SJCRH30 (cell line): ENCODE measurements at regions not wholly inside any gene's neighbourhood (a gene's known extent, or its start where the extent isn't known, plus 50 kb on each side); places are given as distances from the start of the nearest gene placed in this dataset.

Experiments
- DNase-seq, 2 experiments: peaks; one replicate each; pipeline ENCODE4 v3.0.0-alpha.2; 2015 to 2020
- H3K27ac ChIP-seq: fragments of 250-450 bp; sonication (Bioruptor Pico); 2 replicates; pipeline ENCODE4 v1.5.1; 2020; ENCODE audit warnings: mild to moderate bottlenecking, moderate library complexity
- H3K27me3 ChIP-seq: fragments of 250-450 bp; sonication (Bioruptor Pico); 2 replicates; pipeline ENCODE4 v1.5.1; 2020; ENCODE audit warnings: mild to moderate bottlenecking, moderate library complexity
- H3K36me3 ChIP-seq: fragments of 250-450 bp; sonication (Bioruptor Pico); 2 replicates; pipeline ENCODE4 v1.5.1; 2020; ENCODE audit warnings: mild to moderate bottlenecking, moderate library complexity
- H3K4me1 ChIP-seq: fragments of 250-450 bp; sonication (Bioruptor Pico); 2 replicates; pipeline ENCODE4 v1.5.1; 2020; ENCODE audit warnings: mild to moderate bottlenecking, moderate library complexity
- H3K4me3 ChIP-seq: fragments of 250-450 bp; sonication (Bioruptor Pico); 2 replicates; pipeline ENCODE4 v1.5.1; 2020; ENCODE audit warnings: mild to moderate bottlenecking, moderate library complexity
- H3K9me3 ChIP-seq: fragments of 250-450 bp; sonication (Bioruptor Pico); replicated peaks from 2 replicates; pipeline ENCODE4 v1.5.1; 2020; ENCODE audit warnings: mild to moderate bottlenecking, moderate library complexity

GRCh38 chr15:97836003-97836402, 124.5 kb upstream of the ARRDC4 start:
- H3K27me3 ChIP-seq = no peaks in the 10 kb centered on the region
- no peak for DNase-seq
- no peaks in the 10 kb centered on the region for H3K4me1 ChIP-seq
- H3K9me3 ChIP-seq = no peaks in the 10 kb centered on the region
- no peak overlapping the region for H3K4me3 ChIP-seq
- no peak overlapping the region for H3K27ac ChIP-seq
- H3K36me3 ChIP-seq = no peaks in the 10 kb centered on the region

- Histone ChIP-seq H3K4me1 (no peaks in the 10 kb centered on the region), H3K4me3 (no peak overlapping the region), H3K9me3 (no peaks in the 10 kb centered on the region), H3K27ac (no peak overlapping the region), H3K27me3 (no peaks in the 10 kb centered on the region), H3K36me3 (no peaks in the 10 kb centered on the region)
- DNase-seq = no peak
Measured at GRCh38 chr15:97837896-97838295, 122.6 kb upstream of the ARRDC4 start.

GRCh38 chr15:97838606-97839210, 121.8 kb upstream of the ARRDC4 start:
- Histone ChIP-seq H3K27ac (no peak overlapping the region), H3K36me3 (no peaks in the 10 kb centered on the region), H3K9me3 (no peaks in the 10 kb centered on the region), H3K4me3 (no peak overlapping the region), H3K4me1 (no peaks in the 10 kb centered on the region), H3K27me3 (no peaks in the 10 kb centered on the region)
- DNase-seq = no peak

- Histone ChIP-seq H3K4me3 (no peak overlapping the region), H3K4me1 (no peaks in the 10 kb centered on the region), H3K27me3 (no peaks in the 10 kb centered on the region), H3K36me3 (no peaks in the 10 kb centered on the region), H3K27ac (no peak overlapping the region), H3K9me3 (no peaks in the 10 kb centered on the region)
- no peak for DNase-seq
Measured at GRCh38 chr15:97840501-97840900, 120.0 kb upstream of the ARRDC4 start.

GRCh38 chr15:97841558-97841957, 118.9 kb upstream of the ARRDC4 start:
- Histone ChIP-seq H3K27me3 (no peaks in the 10 kb centered on the region), H3K36me3 (no peaks in the 10 kb centered on the region), H3K4me3 (no peak overlapping the region), H3K4me1 (no peaks in the 10 kb centered on the region), H3K27ac (no peak overlapping the region), H3K9me3 (no peaks in the 10 kb centered on the region)
- DNase-seq = no peak

GRCh38 chr15:97849183-97849582, 111.3 kb upstream of the ARRDC4 start:
- Histone ChIP-seq H3K27ac (no peak overlapping the region), H3K4me1 (no peaks in the 10 kb centered on the region), H3K36me3 (no peaks in the 10 kb centered on the region), H3K9me3 (no peaks in the 10 kb centered on the region), H3K27me3 (no peaks in the 10 kb centered on the region), H3K4me3 (no peak overlapping the region)
- DNase-seq = no peak

GRCh38 chr15:97858296-97858695, 102.2 kb upstream of the ARRDC4 start:
- H3K4me1 ChIP-seq = no peaks in the 10 kb centered on the region
- H3K4me3 ChIP-seq = no peak overlapping the region
- H3K27ac ChIP-seq = no peak overlapping the region
- DNase-seq = no peak
- H3K9me3 ChIP-seq = no peaks in the 10 kb centered on the region
- no peaks in the 10 kb centered on the region for H3K27me3 ChIP-seq
- H3K36me3 ChIP-seq = no peaks in the 10 kb centered on the region

GRCh38 chr15:97861529-97862260, 98.8 kb upstream of the ARRDC4 start:
- H3K36me3 ChIP-seq = no peaks in the 10 kb centered on the region
- no peak for DNase-seq
- no peak overlapping the region for H3K4me3 ChIP-seq
- H3K27ac ChIP-seq = no peak overlapping the region
- H3K4me1 ChIP-seq = no peaks in the 10 kb centered on the region
- no peaks in the 10 kb centered on the region for H3K27me3 ChIP-seq
- H3K9me3 ChIP-seq = no peaks in the 10 kb centered on the region

GRCh38 chr15:97866959-97867358, 93.5 kb upstream of the ARRDC4 start:
- peak; percentile 6 to 9 for DNase-seq
- Histone ChIP-seq H3K9me3 (no peaks in the 10 kb centered on the region), H3K27ac (no peak overlapping the region), H3K27me3 (no peaks in the 10 kb centered on the region), H3K4me1 (no peaks in the 10 kb centered on the region), H3K36me3 (no peaks in the 10 kb centered on the region), H3K4me3 (no peak overlapping the region)

GRCh38 chr15:97867870-97868269, 92.6 kb upstream of the ARRDC4 start:
- DNase-seq = no peak
- H3K27ac ChIP-seq = no peak overlapping the region
- H3K4me3 ChIP-seq = no peak overlapping the region
- no peaks in the 10 kb centered on the region for H3K4me1 ChIP-seq
- H3K36me3 ChIP-seq = no peaks in the 10 kb centered on the region
- no peaks in the 10 kb centered on the region for H3K9me3 ChIP-seq
- no peaks in the 10 kb centered on the region for H3K27me3 ChIP-seq

- H3K4me1 ChIP-seq = no peaks in the 10 kb centered on the region
- H3K9me3 ChIP-seq = no peaks in the 10 kb centered on the region
- no peaks in the 10 kb centered on the region for H3K36me3 ChIP-seq
- H3K4me3 ChIP-seq = no peak overlapping the region
- no peak for DNase-seq
- H3K27ac ChIP-seq = no peak overlapping the region
- H3K27me3 ChIP-seq = no peaks in the 10 kb centered on the region
Measured at GRCh38 chr15:97868981-97869380, 91.5 kb upstream of the ARRDC4 start.

- no peak for DNase-seq
- Histone ChIP-seq H3K4me3 (no peak overlapping the region), H3K27ac (no peak overlapping the region), H3K9me3 (no peaks in the 10 kb centered on the region), H3K4me1 (no peaks in the 10 kb centered on the region), H3K36me3 (no peaks in the 10 kb centered on the region), H3K27me3 (no peaks in the 10 kb centered on the region)
Measured at GRCh38 chr15:97870771-97871170, 89.7 kb upstream of the ARRDC4 start.

GRCh38 chr15:97874139-97874538, 86.4 kb upstream of the ARRDC4 start:
- no peak for DNase-seq

GRCh38 chr15:97875025-97875512, 85.4 kb upstream of the ARRDC4 start:
- Histone ChIP-seq H3K27me3 (peaks cover 3% of the 10 kb centered on the region; the same call in 1 of the 2 replicates), H3K9me3 (no peaks in the 10 kb centered on the region)

More at GRCh38 chr15:97874139-97874538, 86.4 kb upstream of the ARRDC4 start:
- Histone ChIP-seq H3K27me3 (no peaks in the 10 kb centered on the region), H3K36me3 (no peaks in the 10 kb centered on the region), H3K4me1 (no peaks in the 10 kb centered on the region), H3K4me3 (no peak overlapping the region), H3K9me3 (no peaks in the 10 kb centered on the region), H3K27ac (no peak overlapping the region)

GRCh38 chr15:97875513-97876280, 84.8 kb upstream of the ARRDC4 start:
- H3K27me3 ChIP-seq = peaks cover 3% of the 10 kb centered on the region; the same call in 1 of the 2 replicates
- H3K9me3 ChIP-seq = no peaks in the 10 kb centered on the region
- DNase-seq = no peak
- H3K4me3 ChIP-seq = no peak overlapping the region
- no peak overlapping the region for H3K27ac ChIP-seq
- H3K36me3 ChIP-seq = no peaks in the 10 kb centered on the region
- no peaks in the 10 kb centered on the region for H3K4me1 ChIP-seq

More at GRCh38 chr15:97875025-97875512, 85.4 kb upstream of the ARRDC4 start:
- no peaks in the 10 kb centered on the region for H3K36me3 ChIP-seq
- H3K4me1 ChIP-seq = no peaks in the 10 kb centered on the region
- no peak overlapping the region for H3K4me3 ChIP-seq
- no peak for DNase-seq
- H3K27ac ChIP-seq = no peak overlapping the region
